ENCODE measurements at regions not wholly inside any gene's neighbourhood (a gene's known extent, or its start where the extent isn't known, plus 50 kb on each side); places are given as distances from the start of the nearest gene placed in this dataset.

DNA sequence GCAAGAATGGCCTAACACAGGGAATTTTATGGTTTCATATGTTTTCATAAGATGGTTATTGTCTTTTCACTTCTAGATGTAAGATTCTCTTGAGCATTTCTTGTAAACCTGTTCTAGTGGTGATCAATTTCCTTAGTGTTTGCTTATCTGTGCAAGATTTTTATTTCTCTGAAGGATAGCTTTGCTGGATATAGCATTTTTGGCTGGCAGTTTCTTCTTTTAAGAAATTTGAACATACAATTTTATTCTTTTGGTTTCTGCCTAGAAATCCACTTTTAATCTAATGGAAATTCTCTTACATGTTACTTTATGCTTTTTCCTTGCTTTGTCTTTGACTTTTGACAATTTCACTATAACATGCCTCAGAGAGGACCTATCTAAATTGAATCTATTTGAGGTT lies 276.5 kb upstream of the SFRP2 start:
- in situ Hi-C loops (cut with HindIII; ENCODE audit: low pct_unique_long_range_greater_than_20kb, low sequenced_read_pairs): no loop called here
- no TSS peak for BruUV-seq (replicated peaks)
- POLR2A ChIA-PET: no interaction called here

DNA sequence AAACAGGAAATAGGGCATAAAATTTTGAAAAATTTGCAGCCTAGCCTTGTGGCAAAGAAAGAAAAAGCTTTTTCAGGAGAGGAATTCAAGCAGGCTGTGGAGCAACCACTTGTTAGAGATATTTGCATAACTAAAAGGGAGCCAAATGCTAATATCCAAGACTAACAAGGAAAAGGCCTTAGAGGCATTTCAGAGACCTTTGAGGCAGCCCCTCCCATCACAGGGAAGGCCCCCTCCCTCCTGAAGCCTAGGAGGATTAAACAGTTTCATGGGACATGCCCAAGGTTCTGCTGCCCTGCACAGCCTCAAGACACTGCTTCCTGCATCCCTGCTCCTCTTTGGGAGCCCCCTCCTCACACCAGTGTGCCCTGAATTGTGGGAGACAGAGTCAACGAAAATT lies 275.4 kb upstream of the SFRP2 start:
- H3K36me3 ChIP-seq (ENCODE audit: control insufficient read depth, insufficient read depth, low read length): no peaks in the 10 kb centered on the region
- BruUV-seq (replicated peaks): no TSS peak
- DNase-seq (ENCODE audit: low read depth, low spot score) (no peak), ATAC-seq (no peak)
- no peaks in the 10 kb centered on the region for H3K27me3 ChIP-seq (ENCODE audit: control insufficient read depth, insufficient read depth, low read length)
- H3K27ac ChIP-seq (ENCODE audit: low read length): no peak overlapping the region
- intact Hi-C loops (cut with micrococcal nuclease; ENCODE audit: unreplicated experiment) (no loop called here), in situ Hi-C loops (cut with HindIII; ENCODE audit: low pct_unique_long_range_greater_than_20kb, low sequenced_read_pairs) (no loop called here)
- H3K4me1 ChIP-seq (ENCODE audit: control insufficient read depth, insufficient read depth, low read length): no peaks in the 10 kb centered on the region
- TF ChIP-seq REST (IDR thresholded peaks at IDR 0.05; ENCODE audit: insufficient read depth in 1 of 2, low read depth in 2 of 2, low read length in 1 of 2) (no peak), POLR2AphosphoS5 (IDR thresholded peaks at IDR 0.05; ENCODE audit: low read depth, low read length) (no peak), TCF7L2 (IDR thresholded peaks at IDR 0.05; ENCODE audit: low read depth, low read length) (no peak), SIN3A (IDR thresholded peaks at IDR 0.05; ENCODE audit: borderline replicate concordance, insufficient read depth, low read depth, low read length) (no peak)
- TF ChIP-seq, protein P1, sequence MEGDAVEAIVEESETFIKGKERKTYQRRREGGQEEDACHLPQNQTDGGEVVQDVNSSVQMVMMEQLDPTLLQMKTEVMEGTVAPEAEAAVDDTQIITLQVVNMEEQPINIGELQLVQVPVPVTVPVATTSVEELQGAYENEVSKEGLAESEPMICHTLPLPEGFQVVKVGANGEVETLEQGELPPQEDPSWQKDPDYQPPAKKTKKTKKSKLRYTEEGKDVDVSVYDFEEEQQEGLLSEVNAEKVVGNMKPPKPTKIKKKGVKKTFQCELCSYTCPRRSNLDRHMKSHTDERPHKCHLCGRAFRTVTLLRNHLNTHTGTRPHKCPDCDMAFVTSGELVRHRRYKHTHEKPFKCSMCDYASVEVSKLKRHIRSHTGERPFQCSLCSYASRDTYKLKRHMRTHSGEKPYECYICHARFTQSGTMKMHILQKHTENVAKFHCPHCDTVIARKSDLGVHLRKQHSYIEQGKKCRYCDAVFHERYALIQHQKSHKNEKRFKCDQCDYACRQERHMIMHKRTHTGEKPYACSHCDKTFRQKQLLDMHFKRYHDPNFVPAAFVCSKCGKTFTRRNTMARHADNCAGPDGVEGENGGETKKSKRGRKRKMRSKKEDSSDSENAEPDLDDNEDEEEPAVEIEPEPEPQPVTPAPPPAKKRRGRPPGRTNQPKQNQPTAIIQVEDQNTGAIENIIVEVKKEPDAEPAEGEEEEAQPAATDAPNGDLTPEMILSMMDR (IDR thresholded peaks at IDR 0.05): no peak
- H3K9me3 ChIP-seq (ENCODE audit: control insufficient read depth, insufficient read depth, low read depth, low read length): no peaks in the 10 kb centered on the region
- ChIA-PET POLR2A (no interaction called here), CTCF (no interaction called here)
- no peak overlapping the region for H3K4me3 ChIP-seq (ENCODE audit: low read depth in 2 of 2, low read length in 2 of 2)

More for the DNA sequence above, 276.5 kb upstream of the SFRP2 start:
- CTCF ChIA-PET: no interaction called here
- Histone ChIP-seq H3K36me3 (ENCODE audit: control insufficient read depth, insufficient read depth, low read length) (no peaks in the 10 kb centered on the region), H3K4me1 (ENCODE audit: control insufficient read depth, insufficient read depth, low read length) (no peaks in the 10 kb centered on the region), H3K9me3 (ENCODE audit: control insufficient read depth, insufficient read depth, low read depth, low read length) (no peaks in the 10 kb centered on the region), H3K27me3 (ENCODE audit: control insufficient read depth, insufficient read depth, low read length) (no peaks in the 10 kb centered on the region), H3K4me3 (ENCODE audit: low read depth in 2 of 2, low read length in 2 of 2) (no peak overlapping the region), H3K27ac (ENCODE audit: low read length) (no peak overlapping the region)
- DNase-seq (ENCODE audit: low read depth, low spot score) (no peak), ATAC-seq (no peak)
- intact Hi-C loops (cut with micrococcal nuclease; ENCODE audit: unreplicated experiment): no loop called here
- no peak for TF ChIP-seq POLR2AphosphoS5 (IDR thresholded peaks at IDR 0.05; ENCODE audit: low read depth, low read length)
- TF ChIP-seq, protein P1 (IDR thresholded peaks at IDR 0.05): no peak
- TF ChIP-seq SIN3A (IDR thresholded peaks at IDR 0.05; ENCODE audit: borderline replicate concordance, insufficient read depth, low read depth, low read length): no peak
- TF ChIP-seq REST (IDR thresholded peaks at IDR 0.05; ENCODE audit: insufficient read depth in 1 of 2, low read depth in 2 of 2, low read length in 1 of 2): no peak
- TF ChIP-seq TCF7L2 (IDR thresholded peaks at IDR 0.05; ENCODE audit: low read depth, low read length): no peak
